Lung (tissue), 11 donors: ENCODE measurements at regions not wholly inside any gene's neighbourhood (a gene's known extent, or its start where the extent isn't known, plus 50 kb on each side); places are given as distances from the start of the nearest gene placed in this dataset.

Experiments used
- ATAC-seq: fragments of 200-7000 bp; cut with Tn5 transposase; one replicate; pipeline ENCODE4 v1.9.1; 2020; ENCODE audit warnings: moderate number of reproducible peaks; ENCODE audit not compliant: insufficient read depth, low FRiP score
- DNase-seq, 3 donors: peaks; one replicate each; pipeline ENCODE4 v3.0.0-alpha.2; 2013 to 2017
- H3K27ac ChIP-seq, 2 donors: one replicate each; pipeline ENCODE4 v1.5.1; 2013; ENCODE audit warnings: mild to moderate bottlenecking in 2 of 2, moderate library complexity in 2 of 2, control low read depth in 1 of 2, inconsistent platforms in 1 of 2, low read depth in 1 of 2, low read length in 1 of 2
- H3K27me3 ChIP-seq, 3 donors: one replicate each; pipeline ENCODE4 v1.5.1; 2013; ENCODE audit warnings: low read length in 2 of 3; ENCODE audit not compliant: control insufficient read depth in 3 of 3, insufficient read depth in 3 of 3
- H3K36me3 ChIP-seq, 4 donors: one replicate each; pipeline ENCODE4 v1.5.1; 2013; ENCODE audit warnings: low read length in 4 of 4, mild to moderate bottlenecking in 1 of 4, moderate library complexity in 1 of 4; ENCODE audit not compliant: control insufficient read depth in 4 of 4, insufficient read depth in 4 of 4
- H3K4me1 ChIP-seq, 5 donors: one replicate each; pipeline ENCODE4 v1.5.1; 2013; ENCODE audit warnings: low read length in 5 of 5, mild to moderate bottlenecking in 2 of 5, moderate library complexity in 1 of 5; ENCODE audit not compliant: control insufficient read depth in 5 of 5, insufficient read depth in 5 of 5
- H3K4me3 ChIP-seq: one replicate; pipeline ENCODE4 v1.5.1; 2013; ENCODE audit warnings: mild to moderate bottlenecking, control low read depth, moderate library complexity
- H3K9ac ChIP-seq, 2 donors: one replicate each; pipeline ENCODE4 v1.5.1; 2013; ENCODE audit warnings: low read length in 2 of 2, control low read depth in 1 of 2; ENCODE audit not compliant: insufficient read depth in 1 of 2
- H3K9me3 ChIP-seq, 4 donors: one replicate each; pipeline ENCODE4 v1.5.1; 2013; ENCODE audit warnings: low read length in 3 of 4, mild to moderate bottlenecking in 1 of 4, moderate library complexity in 1 of 4; ENCODE audit not compliant: control insufficient read depth in 4 of 4, insufficient read depth in 3 of 4
- WGBS, 2 donors: extraction: QIAGEN DNeasy Blood & Tissue Kit; methylation state at CpG; one replicate each; pipeline ENCODE4 v1.1.7; 2013; 5-methylcytosine and 5-hydroxymethylcytosine counted together
- TF ChIP-seq, protein P1 (sequence below): IDR thresholded peaks from 2 replicates; pipeline ENCODE4 v1.5.1; 2012; ENCODE audit warnings: mild to moderate bottlenecking; ENCODE audit errors: control extremely low read depth, extremely low read depth
- donor health status: control.
- donor health status: control.
- donor health status: Bipolar disorder and iron deficiency.
- donor health status: healthy.
- donor health status: DM: yes; HTN: yes; CAD: no.

GRCh38 chr1:221510793-221511503, 230.9 kb downstream of the DUSP10 start:
- Histone ChIP-seq H3K4me3 (no peak overlapping the region), H3K27ac (no peak overlapping the region), H3K27me3 (no peaks in the 10 kb centered on the region), H3K36me3 (no peaks in the 10 kb centered on the region), H3K4me1 (peaks cover 0 to 6% (median 0%) of the 10 kb centered on the region in 5 donors), H3K9me3 (peaks cover 0 to 3% (median 0%) of the 10 kb centered on the region in 4 donors), H3K9ac (no peak overlapping the region)
- WGBS, 2 donors = 62 to 83% methylated on average over 3 of the region's 3 CpGs
- TF ChIP-seq, protein P1, sequence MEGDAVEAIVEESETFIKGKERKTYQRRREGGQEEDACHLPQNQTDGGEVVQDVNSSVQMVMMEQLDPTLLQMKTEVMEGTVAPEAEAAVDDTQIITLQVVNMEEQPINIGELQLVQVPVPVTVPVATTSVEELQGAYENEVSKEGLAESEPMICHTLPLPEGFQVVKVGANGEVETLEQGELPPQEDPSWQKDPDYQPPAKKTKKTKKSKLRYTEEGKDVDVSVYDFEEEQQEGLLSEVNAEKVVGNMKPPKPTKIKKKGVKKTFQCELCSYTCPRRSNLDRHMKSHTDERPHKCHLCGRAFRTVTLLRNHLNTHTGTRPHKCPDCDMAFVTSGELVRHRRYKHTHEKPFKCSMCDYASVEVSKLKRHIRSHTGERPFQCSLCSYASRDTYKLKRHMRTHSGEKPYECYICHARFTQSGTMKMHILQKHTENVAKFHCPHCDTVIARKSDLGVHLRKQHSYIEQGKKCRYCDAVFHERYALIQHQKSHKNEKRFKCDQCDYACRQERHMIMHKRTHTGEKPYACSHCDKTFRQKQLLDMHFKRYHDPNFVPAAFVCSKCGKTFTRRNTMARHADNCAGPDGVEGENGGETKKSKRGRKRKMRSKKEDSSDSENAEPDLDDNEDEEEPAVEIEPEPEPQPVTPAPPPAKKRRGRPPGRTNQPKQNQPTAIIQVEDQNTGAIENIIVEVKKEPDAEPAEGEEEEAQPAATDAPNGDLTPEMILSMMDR = no peak
- ATAC-seq (no peak), DNase-seq (no peak)

- 58 to 64% methylated on average over 3 of the region's 3 CpGs for WGBS, 2 donors
- Histone ChIP-seq H3K27me3 (no peaks in the 10 kb centered on the region), H3K36me3 (no peaks in the 10 kb centered on the region), H3K9me3 (no peaks in the 10 kb centered on the region), H3K27ac (no peak overlapping the region), H3K9ac (no peak overlapping the region), H3K4me3 (no peak overlapping the region), H3K4me1 (peaks cover 0 to 6% (median 0%) of the 10 kb centered on the region in 5 donors)
- DNase-seq (no peak), ATAC-seq (no peak)
- TF ChIP-seq, protein P1 = no peak
Observed at GRCh38 chr1:221511797-221512196, 230.1 kb downstream of the DUSP10 start.

DNA sequence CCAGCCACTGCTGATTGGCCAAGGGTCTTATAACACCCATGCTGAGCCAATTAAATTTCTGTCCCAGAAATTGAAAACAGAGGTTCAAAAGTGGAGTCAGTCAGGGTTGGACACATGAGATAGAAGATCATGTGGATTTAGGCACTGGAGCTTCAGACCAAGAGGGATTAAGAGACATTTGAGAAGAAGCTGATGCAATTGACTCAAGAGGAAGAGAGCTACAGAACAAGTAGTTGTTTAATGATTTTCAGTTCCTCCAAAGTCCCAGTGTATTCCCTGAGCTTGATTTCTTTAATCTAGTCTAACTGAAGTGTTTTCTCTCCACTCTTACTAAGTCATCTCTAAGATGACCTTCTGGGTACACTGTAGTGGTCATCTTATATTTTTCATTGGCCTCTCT, 227.1 kb downstream of the DUSP10 start:
- Histone ChIP-seq H3K4me3 (no peak overlapping the region), H3K9me3 (no peaks in the 10 kb centered on the region), H3K36me3 (no peaks in the 10 kb centered on the region), H3K27ac (no peak overlapping the region), H3K27me3 (no peaks in the 10 kb centered on the region), H3K4me1 (peaks cover 0 to 6% (median 0%) of the 10 kb centered on the region in 5 donors), H3K9ac (no peak overlapping the region)
- no peak for DNase-seq
- TF ChIP-seq, protein P1 = no peak
- no peak for ATAC-seq

GRCh38 chr1:221515496-221515895, 226.4 kb downstream of the DUSP10 start:
- ATAC-seq (no peak), DNase-seq (no peak)
- peaks cover 0 to 6% (median 0%) of the 10 kb centered on the region in 5 donors for H3K4me1 ChIP-seq
- H3K9ac ChIP-seq = no peak overlapping the region
- TF ChIP-seq, protein P1 = no peak
- H3K4me3 ChIP-seq = no peak overlapping the region
- no peak overlapping the region for H3K27ac ChIP-seq
- H3K36me3 ChIP-seq = no peaks in the 10 kb centered on the region
- H3K9me3 ChIP-seq = no peaks in the 10 kb centered on the region
- no peaks in the 10 kb centered on the region for H3K27me3 ChIP-seq
